Stomach (tissue), 8 donors: ENCODE measurements at regions not wholly inside any gene's neighbourhood (a gene's known extent, or its start where the extent isn't known, plus 50 kb on each side); places are given as distances from the start of the nearest gene placed in this dataset.

Experiments
- DNase-seq, 2 donors: peaks; one replicate each; pipeline versions ENCODE4 v3.0.0 to v3.0.0-alpha.2; 2013 to 2019
- H3K27ac ChIP-seq, 5 donors: fragments of 200-600 bp in 4 of 5; sonication (generic) in 4 of 5; one replicate each; pipeline ENCODE4 v1.5.1; 2013 to 2019; ENCODE audit warnings: mild to moderate bottlenecking in 1 of 5, moderate library complexity in 1 of 5
- H3K27me3 ChIP-seq, 3 donors: fragments of 200-600 bp; sonication (generic); one replicate each; pipeline ENCODE4 v1.5.1; 2017 to 2019; ENCODE audit warnings: mixed run types in 1 of 3
- H3K36me3 ChIP-seq, 4 donors: fragments of 200-600 bp; sonication (generic); 1 replicate in 3 of 4; 2 replicates in 1 of 4; pipeline ENCODE4 v1.5.1; 2016 to 2019
- H3K4me1 ChIP-seq, 4 donors: fragments of 200-600 bp; sonication (generic); one replicate each; pipeline ENCODE4 v1.5.1; 2016 to 2019
- H3K4me3 ChIP-seq, 4 donors: fragments of 200-600 bp; sonication (generic) in 3 of 4; one replicate each; pipeline ENCODE4 v1.5.1; 2016 to 2019; ENCODE audit warnings: mild to moderate bottlenecking in 1 of 4
- H3K9me3 ChIP-seq, 4 donors: fragments of 200-600 bp; sonication (generic); one replicate each; pipeline ENCODE4 v1.5.1; 2016 to 2019
- EP300 ChIP-seq: sonication (generic); formaldehyde crosslinking; IDR thresholded peaks from one replicate; pipeline ENCODE4 v1.6.1; 2017; ENCODE audit warnings: antibody characterized with exemption
- POLR2A ChIP-seq, 4 donors: fragments of 450-650 bp; IDR thresholded peaks; one replicate each; pipeline ENCODE4 v1.6.1; 2016; ENCODE audit warnings: antibody characterized with exemption in 4 of 4, control low read depth in 2 of 4, mild to moderate bottlenecking in 1 of 4, moderate library complexity in 1 of 4
- POLR2AphosphoS5 ChIP-seq, 3 donors: sonication (generic); formaldehyde crosslinking; IDR thresholded peaks; one replicate each; pipeline ENCODE4 v1.6.1; 2016; ENCODE audit warnings: antibody characterized with exemption in 3 of 3
- WGBS, 5 donors: extraction: QIAGEN DNeasy Blood & Tissue Kit in 3 of 5; methylation state at CpG; one replicate each; pipeline versions ENCODE4 v1.1.5 to v1.1.7; 2013 to 2018; 5-methylcytosine and 5-hydroxymethylcytosine counted together
- intact Hi-C: fragments of 100-400 bp; cut with DNase I; formaldehyde crosslinking; loops from one replicate; pipeline ENCODE4 v1.15.1; 2023; ENCODE audit warnings: low total_unique reads
- TF ChIP-seq, protein P1 (sequence below), 7 experiments: fragments of 450-650 bp in 4 of 7; fragments of 200-600 bp in 3 of 7; sonication (generic) in 3 of 7; IDR thresholded peaks; one replicate each; pipeline ENCODE4 v1.5.1; 2016 to 2019; ENCODE audit warnings: antibody characterized with exemption in 7 of 7, control low read depth in 2 of 7, mild to moderate bottlenecking in 1 of 7
- donor health status: healthy with polysubstance abuse.
- donor health status: Bipolar disorder and iron deficiency.
- donor health status: healthy.

DNA sequence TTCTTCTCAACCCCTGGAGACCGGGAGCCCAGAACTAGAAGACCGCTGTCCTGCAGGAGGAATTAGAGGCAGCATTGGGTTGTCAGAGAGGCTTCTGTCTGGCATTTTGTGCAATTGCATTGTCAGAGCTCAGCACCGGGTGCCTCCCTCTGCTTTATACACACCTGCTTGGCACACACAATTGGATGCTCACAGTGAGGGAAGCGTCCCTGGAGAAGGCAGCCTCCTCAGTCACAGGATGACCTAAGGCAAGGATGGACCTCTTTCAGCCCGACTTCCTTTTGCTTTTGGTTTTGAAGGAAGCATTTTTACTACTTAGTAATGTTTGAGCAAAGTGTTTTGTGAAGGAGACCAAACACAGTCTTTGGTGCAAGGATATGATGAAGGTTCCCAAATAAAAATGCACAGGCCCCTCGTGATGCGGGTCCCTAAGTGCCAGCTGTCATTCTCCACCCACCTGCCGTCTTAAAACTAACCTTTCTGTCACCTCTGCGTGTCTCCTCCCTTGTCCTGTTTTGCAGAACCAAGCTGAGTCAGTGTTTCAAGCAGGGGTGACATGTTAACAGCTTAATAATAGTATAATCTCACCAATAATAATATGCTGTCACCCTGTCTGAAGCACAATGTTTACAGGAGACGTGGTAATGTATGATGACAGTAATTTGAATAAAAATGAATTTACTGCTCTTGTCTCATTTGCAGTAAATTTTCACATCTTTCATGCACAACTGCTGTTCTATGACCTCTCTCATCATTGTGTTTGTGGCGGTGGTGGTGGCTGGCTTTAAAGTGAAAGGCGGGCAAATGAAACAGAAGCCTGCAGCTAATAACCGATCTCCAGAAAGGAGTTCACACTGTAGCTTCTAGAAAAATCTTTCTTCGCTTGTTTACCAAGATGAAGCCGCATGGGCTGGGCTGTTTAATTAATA, 430.2 kb upstream of the MKI67 start:
- no peak for TF ChIP-seq POLR2A (IDR thresholded peaks at IDR 0.05)
- TF ChIP-seq POLR2AphosphoS5 (IDR thresholded peaks at IDR 0.05): no peak
- TF ChIP-seq, protein P1, sequence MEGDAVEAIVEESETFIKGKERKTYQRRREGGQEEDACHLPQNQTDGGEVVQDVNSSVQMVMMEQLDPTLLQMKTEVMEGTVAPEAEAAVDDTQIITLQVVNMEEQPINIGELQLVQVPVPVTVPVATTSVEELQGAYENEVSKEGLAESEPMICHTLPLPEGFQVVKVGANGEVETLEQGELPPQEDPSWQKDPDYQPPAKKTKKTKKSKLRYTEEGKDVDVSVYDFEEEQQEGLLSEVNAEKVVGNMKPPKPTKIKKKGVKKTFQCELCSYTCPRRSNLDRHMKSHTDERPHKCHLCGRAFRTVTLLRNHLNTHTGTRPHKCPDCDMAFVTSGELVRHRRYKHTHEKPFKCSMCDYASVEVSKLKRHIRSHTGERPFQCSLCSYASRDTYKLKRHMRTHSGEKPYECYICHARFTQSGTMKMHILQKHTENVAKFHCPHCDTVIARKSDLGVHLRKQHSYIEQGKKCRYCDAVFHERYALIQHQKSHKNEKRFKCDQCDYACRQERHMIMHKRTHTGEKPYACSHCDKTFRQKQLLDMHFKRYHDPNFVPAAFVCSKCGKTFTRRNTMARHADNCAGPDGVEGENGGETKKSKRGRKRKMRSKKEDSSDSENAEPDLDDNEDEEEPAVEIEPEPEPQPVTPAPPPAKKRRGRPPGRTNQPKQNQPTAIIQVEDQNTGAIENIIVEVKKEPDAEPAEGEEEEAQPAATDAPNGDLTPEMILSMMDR (IDR thresholded peaks at IDR 0.05): no peak
- TF ChIP-seq EP300: no peak
- Histone ChIP-seq H3K4me1 (no peaks in the 10 kb centered on the region), H3K4me3 (no peak overlapping the region), H3K27ac (no peak overlapping the region), H3K36me3 (no peaks in the 10 kb centered on the region), H3K9me3 (peaks cover 0 to 7% (median 3%) of the 10 kb centered on the region in 4 donors), H3K27me3 (peaks cover 0 to 8% (median 0%) of the 10 kb centered on the region in 3 donors)
- 63 to 73% (median 69%) methylated on average over 14 to 15 of the region's 15 CpGs for WGBS, 5 donors
- intact Hi-C loops: no loop called here
- no peak for DNase-seq

DNA sequence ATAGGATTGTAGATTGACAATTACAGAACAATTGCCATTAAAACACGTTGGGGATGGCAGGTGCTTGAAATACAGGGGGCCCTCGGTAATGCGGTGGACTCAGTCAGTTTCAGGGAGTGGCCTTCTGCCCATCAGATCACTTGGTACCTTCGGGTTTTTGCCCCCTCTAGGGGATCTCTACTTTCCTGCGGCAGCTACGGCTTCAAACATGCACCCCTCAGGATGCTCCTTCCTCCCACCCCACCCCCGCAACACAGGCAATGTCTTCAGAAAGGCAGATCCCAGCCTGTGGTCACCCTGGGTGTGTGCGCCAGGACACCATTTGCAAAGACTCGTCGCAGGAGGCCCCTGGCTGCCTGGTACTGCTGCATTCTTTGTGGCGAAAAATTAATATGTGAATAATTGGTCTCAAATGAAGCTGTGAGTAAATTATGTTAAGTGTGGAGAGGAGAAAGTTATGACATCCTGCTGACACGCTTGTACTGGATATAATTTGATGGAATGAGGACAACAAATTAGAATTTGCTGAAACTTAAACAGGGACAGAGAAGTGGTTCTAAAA, 431.0 kb upstream of the MKI67 start:
- H3K9me3 ChIP-seq: peaks cover 0 to 15% (median 8%) of the 10 kb centered on the region in 4 donors
- no peaks in the 10 kb centered on the region for H3K36me3 ChIP-seq
- no peak for DNase-seq
- H3K27me3 ChIP-seq: peaks cover 0 to 8% (median 0%) of the 10 kb centered on the region in 3 donors
- WGBS, 5 donors: 75 to 82% (median 77%) methylated on average over 12 of the region's 12 CpGs
- H3K4me1 ChIP-seq: no peaks in the 10 kb centered on the region
- no peak overlapping the region for H3K4me3 ChIP-seq
- intact Hi-C loops: no loop called here
- TF ChIP-seq POLR2A (IDR thresholded peaks at IDR 0.05) (no peak), EP300 (no peak), POLR2AphosphoS5 (IDR thresholded peaks at IDR 0.05) (no peak)
- no peak overlapping the region for H3K27ac ChIP-seq

DNA sequence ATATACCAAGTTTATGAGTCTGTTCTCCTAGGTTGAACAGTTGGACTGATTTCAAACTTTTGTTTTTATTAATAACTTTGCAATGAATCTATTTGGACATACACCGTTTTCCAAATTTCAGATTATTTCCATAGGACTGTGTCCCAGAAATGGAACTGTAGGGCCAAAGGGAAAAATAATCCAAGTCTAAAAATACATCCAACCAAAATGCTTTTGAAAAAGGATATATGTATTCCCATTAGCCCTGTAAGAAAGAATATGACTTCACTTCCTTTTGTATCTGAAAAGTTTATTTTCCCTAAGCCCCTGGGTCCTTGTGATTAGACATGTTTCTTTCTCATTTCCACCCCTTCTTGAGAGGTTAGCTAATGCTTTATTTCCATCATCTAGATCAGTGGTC, 434.2 kb upstream of the MKI67 start:
- Histone ChIP-seq H3K4me3 (no peak overlapping the region), H3K36me3 (no peaks in the 10 kb centered on the region), H3K9me3 (peaks cover 0 to 18% (median 13%) of the 10 kb centered on the region in 4 donors), H3K27ac (no peak overlapping the region), H3K4me1 (no peaks in the 10 kb centered on the region), H3K27me3 (peaks cover 0 to 12% (median 0%) of the 10 kb centered on the region in 3 donors)
- WGBS, 5 donors: 55 to 84% (median 73%) methylated on average over 1 of the region's 1 CpG
- DNase-seq: no peak
- TF ChIP-seq EP300 (no peak), POLR2AphosphoS5 (IDR thresholded peaks at IDR 0.05) (no peak), POLR2A (IDR thresholded peaks at IDR 0.05) (no peak)
- TF ChIP-seq, protein P1 (IDR thresholded peaks at IDR 0.05): no peak
- intact Hi-C loops: no loop called here

DNA sequence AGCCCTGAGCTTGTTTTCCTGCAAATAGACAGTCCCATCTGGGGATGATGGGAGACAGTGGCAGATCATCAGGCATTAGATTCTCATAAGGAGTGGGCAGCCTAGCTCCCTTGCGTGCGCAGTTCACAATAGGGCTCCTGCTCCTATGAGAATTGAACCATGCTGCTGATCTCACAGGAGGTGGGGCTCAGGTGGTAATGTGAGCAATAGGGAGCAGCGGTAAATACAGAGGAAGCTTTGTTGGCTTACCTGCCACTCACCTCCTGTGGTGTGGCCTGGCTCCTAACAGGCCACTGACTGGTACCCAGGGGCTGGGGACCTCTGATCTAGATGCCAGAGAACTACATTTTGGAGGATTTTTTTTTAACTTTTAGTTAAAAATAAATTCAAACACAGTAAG, 434.8 kb upstream of the MKI67 start:
- TF ChIP-seq POLR2A (IDR thresholded peaks at IDR 0.05): no peak
- no peak for TF ChIP-seq EP300
- TF ChIP-seq, protein P1 (IDR thresholded peaks at IDR 0.05): no peak
- no peak for TF ChIP-seq POLR2AphosphoS5 (IDR thresholded peaks at IDR 0.05)
- no peak overlapping the region for H3K27ac ChIP-seq
- no peaks in the 10 kb centered on the region for H3K36me3 ChIP-seq
- WGBS, 5 donors: 91 to 97% (median 95%) methylated on average over 3 of the region's 3 CpGs
- intact Hi-C loops: no loop called here
- H3K27me3 ChIP-seq: peaks cover 0 to 13% (median 0%) of the 10 kb centered on the region in 3 donors
- H3K4me1 ChIP-seq: no peaks in the 10 kb centered on the region
- no peak overlapping the region for H3K4me3 ChIP-seq
- DNase-seq: no peak
- H3K9me3 ChIP-seq: peaks cover 0 to 18% (median 13%) of the 10 kb centered on the region in 4 donors
